SK-N-SH (cell line): ENCODE measurements at regions not wholly inside any gene's neighbourhood (a gene's known extent, or its start where the extent isn't known, plus 50 kb on each side); places are given as distances from the start of the nearest gene placed in this dataset.

Experiments used
- CTCF ChIA-PET: fragments of 300-600, 350-600 bp; formaldehyde crosslinking; extraction: SDS; loops from one replicate; lab custom pipeline; 2021; lab: Yijun Ruan, JAX
- POLR2A ChIA-PET: fragments of 350-600 bp; sonication (Branson Sonifier 250); formaldehyde crosslinking; extraction: SDS; loops from one replicate; lab custom pipeline; 2020; ENCODE audit warnings: antibody characterized with exemption, inconsistent platforms; lab: Yijun Ruan, JAX
- DNase-seq: peaks from one replicate; pipeline ENCODE4 v3.0.0; 2012
- H2AFZ ChIP-seq: fragments of 200-600 bp; sonication (generic); 2 replicates; pipeline ENCODE4 v1.8.1; 2016; ENCODE audit warnings: antibody characterized with exemption, mild to moderate bottlenecking, low read depth
- H3F3A ChIP-seq: fragments of 200-600 bp; sonication (generic); replicated peaks from 2 replicates; pipeline ENCODE3; 2016; ENCODE audit warnings: antibody characterized with exemption, mild to moderate bottlenecking; ENCODE audit not compliant: insufficient read depth
- H3K27ac ChIP-seq, 2 experiments: fragments of 200-500 bp in 1 of 2; fragments of 200-600 bp in 1 of 2; sonication (Bioruptor generic) in 1 of 2; sonication (generic), shearing (Covaris generic) in 1 of 2; 2 replicates each; pipeline versions ENCODE4 v1.5.1 to v1.6.1; 2014 to 2016; ENCODE audit warnings: low read depth in 2 of 2, inconsistent platforms in 1 of 2, low read length in 1 of 2, mild to moderate bottlenecking in 1 of 2, mixed read lengths in 1 of 2
- H3K27me3 ChIP-seq: fragments of 200-600 bp; sonication (generic), shearing (Covaris generic); 2 replicates; pipeline ENCODE4 v1.6.1; 2016; ENCODE audit warnings: mixed run types; ENCODE audit not compliant: insufficient read depth
- H3K36me3 ChIP-seq, 2 experiments: fragments of 200-500 bp in 1 of 2; fragments of 200-600 bp in 1 of 2; sonication (Bioruptor generic) in 1 of 2; sonication (generic) in 1 of 2; replicated peaks in 1 of 2; 2 replicates each; pipeline versions ENCODE3 to v1.5.1; 2014 to 2016; ENCODE audit warnings: low read length in 1 of 2, mild to moderate bottlenecking in 1 of 2; ENCODE audit not compliant: insufficient read depth in 2 of 2, control insufficient read depth in 1 of 2
- H3K4me1 ChIP-seq, 2 experiments: fragments of 200-500 bp in 1 of 2; fragments of 200-600 bp in 1 of 2; sonication (Bioruptor generic) in 1 of 2; sonication (generic), shearing (Covaris generic) in 1 of 2; 2 replicates each; pipeline versions ENCODE4 v1.5.1 to v1.6.1; 2014 to 2016; ENCODE audit warnings: low read depth in 1 of 2, low read length in 1 of 2, mixed run types in 1 of 2; ENCODE audit not compliant: insufficient read depth in 2 of 2, control insufficient read depth in 1 of 2
- H3K4me2 ChIP-seq: fragments of 200-600 bp; sonication (generic), shearing (Covaris generic); 2 replicates; pipeline ENCODE4 v1.6.1; 2017; ENCODE audit warnings: mixed run types
- H3K4me3 ChIP-seq, 2 experiments: fragments of 200-500 bp in 1 of 2; fragments of 200-600 bp in 1 of 2; sonication (Bioruptor generic) in 1 of 2; sonication (generic), shearing (Covaris generic) in 1 of 2; 2 replicates each; pipeline versions ENCODE4 v1.5.1 to v1.8.1; 2014 to 2016; ENCODE audit warnings: low read depth in 2 of 2, inconsistent platforms in 1 of 2, low read length in 1 of 2, mild to moderate bottlenecking in 1 of 2, mixed read lengths in 1 of 2, moderate library complexity in 1 of 2
- H3K79me2 ChIP-seq: fragments of 200-600 bp; sonication (generic); 2 replicates; pipeline ENCODE4 v1.8.1; 2017; ENCODE audit warnings: mild to moderate bottlenecking; ENCODE audit not compliant: insufficient read depth
- H3K9ac ChIP-seq: fragments of 200-600 bp; sonication (generic); 2 replicates; pipeline ENCODE4 v1.6.1; 2017; ENCODE audit warnings: mixed run types
- H3K9me2 ChIP-seq: fragments of 200-600 bp; sonication (generic); 2 replicates; pipeline ENCODE4 v1.6.1; 2017; ENCODE audit warnings: mixed run types
- H3K9me3 ChIP-seq: fragments of 200-600 bp; sonication (generic); 2 replicates; pipeline ENCODE4 v1.6.1; 2017; ENCODE audit warnings: mixed run types, mild to moderate bottlenecking, moderate library complexity
- H4K20me1 ChIP-seq: fragments of 200-600 bp; sonication (generic); 2 replicates; pipeline ENCODE4 v1.6.1; 2017; ENCODE audit warnings: mild to moderate bottlenecking, mixed run types; ENCODE audit not compliant: insufficient read depth
- CHD2 ChIP-seq: fragments of 150-350 bp; IDR thresholded peaks from 2 replicates; pipeline ENCODE4 v1.6.1; 2018; ENCODE audit warnings: low read length; ENCODE audit not compliant: partially characterized antibody
- CTCF ChIP-seq: fragments of 200-600 bp; sonication (generic); IDR thresholded peaks from 2 replicates; pipeline ENCODE4 v1.6.1; 2017; ENCODE audit warnings: antibody characterized with exemption, mild to moderate bottlenecking, moderate library complexity
- ELF1 ChIP-seq: IDR thresholded peaks from 2 replicates; pipeline ENCODE4 v1.4.0; 2012
- FOSL2 ChIP-seq: IDR thresholded peaks from 2 replicates; pipeline ENCODE4 v1.4.0; 2012; ENCODE audit warnings: low read depth, mild to moderate bottlenecking, moderate library complexity, borderline replicate concordance
- GATA2 ChIP-seq: sonication (generic); formaldehyde crosslinking; IDR thresholded peaks from 2 replicates; pipeline ENCODE4 v1.5.0; 2020; ENCODE audit warnings: mild to moderate bottlenecking, missing genetic modification reagents
- JUND ChIP-seq: IDR thresholded peaks from 2 replicates; pipeline ENCODE4 v1.4.0; 2012
- MAX ChIP-seq: IDR thresholded peaks from 2 replicates; pipeline ENCODE4 v1.4.0; 2012; ENCODE audit warnings: low read depth
- MEF2A ChIP-seq: IDR thresholded peaks from 2 replicates; pipeline ENCODE4 v1.4.0; 2012; ENCODE audit warnings: low read depth, borderline replicate concordance
- MXI1 ChIP-seq: IDR thresholded peaks from 2 replicates; pipeline ENCODE4 v1.6.1; 2012; ENCODE audit warnings: mild to moderate bottlenecking, low read depth, low read length, improper control_type of control experiment
- NFIC ChIP-seq: IDR thresholded peaks from 2 replicates; pipeline ENCODE4 v1.4.0; 2012; ENCODE audit warnings: borderline replicate concordance
- NRF1 ChIP-seq: IDR thresholded peaks from 2 replicates; pipeline ENCODE4 v1.6.1; 2012; ENCODE audit warnings: low read depth, mild to moderate bottlenecking, low read length
- POLR2AphosphoS5 ChIP-seq: IDR thresholded peaks from 2 replicates; pipeline ENCODE4 v1.6.1; 2012; ENCODE audit warnings: low read depth, low read length
- RAD21 ChIP-seq: IDR thresholded peaks from 2 replicates; pipeline ENCODE4 v1.6.1; 2012; ENCODE audit warnings: mild to moderate bottlenecking, low read length
- RCOR1 ChIP-seq: fragments of 150-350 bp; IDR thresholded peaks from 2 replicates; pipeline ENCODE4 v1.6.1; 2017; ENCODE audit warnings: antibody characterized with exemption, low read length
- REST ChIP-seq: IDR thresholded peaks from 2 replicates; pipeline ENCODE4 v1.6.1; 2012; ENCODE audit warnings: mild to moderate bottlenecking, low read depth, low read length, moderate library complexity
- RFX5 ChIP-seq: IDR thresholded peaks from 2 replicates; pipeline ENCODE4 v1.6.1; 2012; ENCODE audit warnings: mild to moderate bottlenecking, improper control_type of control experiment, low read length
- SIN3A ChIP-seq: IDR thresholded peaks from 2 replicates; pipeline ENCODE4 v1.6.1; 2012; ENCODE audit warnings: low read depth, mild to moderate bottlenecking, low read length, moderate library complexity, borderline replicate concordance
- SMC3 ChIP-seq: IDR thresholded peaks from 2 replicates; pipeline ENCODE4 v1.6.1; 2012; ENCODE audit warnings: low read depth, low read length, improper control_type of control experiment
- TAF1 ChIP-seq: IDR thresholded peaks from 2 replicates; pipeline ENCODE4 v1.6.1; 2012; ENCODE audit warnings: low read depth, mild to moderate bottlenecking, low read length, moderate library complexity, borderline replicate concordance
- TCF12 ChIP-seq: IDR thresholded peaks from 2 replicates; pipeline ENCODE4 v1.4.0; 2012
- USF1 ChIP-seq: IDR thresholded peaks from 2 replicates; pipeline ENCODE4 v1.4.0; 2012; ENCODE audit warnings: low read depth, borderline replicate concordance
- YY1 ChIP-seq: IDR thresholded peaks from 2 replicates; pipeline ENCODE4 v1.4.0; 2012; ENCODE audit warnings: low read depth, mild to moderate bottlenecking
- ZBTB33 ChIP-seq: IDR thresholded peaks from 2 replicates; pipeline ENCODE4 v1.4.0; 2012; ENCODE audit warnings: low read depth, borderline replicate concordance
- WGBS: methylation state at CpG from one replicate; pipeline ENCODE4 v1.1.6; 2017; ENCODE audit warnings: low lambda C conversion rate; 5-methylcytosine and 5-hydroxymethylcytosine counted together

GRCh38 chr12:66965621-66966020 is 286.7 kb upstream of the GRIP1 start:
- ChIA-PET CTCF (no interaction called here), POLR2A (no interaction called here)
- Histone ChIP-seq H3K9ac (no peak overlapping the region), H3K27ac (no peak overlapping the region), H3K4me3 (no peak overlapping the region), H3K79me2 (no peaks in the 10 kb centered on the region), H3K9me3 (no peaks in the 10 kb centered on the region), H3K4me2 (no peak overlapping the region), H3K9me2 (no peaks in the 10 kb centered on the region), H4K20me1 (no peaks in the 10 kb centered on the region), H3K36me3 (no peaks in the 10 kb centered on the region), H2AFZ (no peak overlapping the region), H3K4me1 (no peaks in the 10 kb centered on the region), H3K27me3 (no peaks in the 10 kb centered on the region), H3F3A (no peaks in the 10 kb centered on the region)
- TF ChIP-seq USF1 = no peak
- no peak for TF ChIP-seq RCOR1
- TF ChIP-seq TCF12 = no peak
- TF ChIP-seq SIN3A = no peak
- no peak for TF ChIP-seq NFIC
- TF ChIP-seq SMC3 = no peak
- TF ChIP-seq NRF1 = no peak
- TF ChIP-seq FOSL2 = no peak
- TF ChIP-seq CHD2 = no peak
- no peak for TF ChIP-seq MEF2A
- TF ChIP-seq RAD21 = no peak
- no peak for TF ChIP-seq TAF1
- WGBS = 17% methylated on average over 1 of the region's 1 CpG
- no peak for DNase-seq

GRCh38 chr12:66971816-66972215 is 292.9 kb upstream of the GRIP1 start:
- H4K20me1 ChIP-seq = no peaks in the 10 kb centered on the region
- H3K9ac ChIP-seq = no peak overlapping the region
- H3K9me3 ChIP-seq = no peaks in the 10 kb centered on the region
- H3K27ac ChIP-seq = no peak overlapping the region
- H3K79me2 ChIP-seq = no peaks in the 10 kb centered on the region
- no peak overlapping the region for H3K4me2 ChIP-seq
- H3K9me2 ChIP-seq = no peaks in the 10 kb centered on the region
- CTCF ChIA-PET = no interaction called here
- WGBS = 40% methylated on average over 5 of the region's 5 CpGs
- no peaks in the 10 kb centered on the region for H3K36me3 ChIP-seq
- no peaks in the 10 kb centered on the region for H3F3A ChIP-seq
- POLR2A ChIA-PET = no interaction called here
- H2AFZ ChIP-seq = no peak overlapping the region
- no peaks in the 10 kb centered on the region for H3K27me3 ChIP-seq
- H3K4me1 ChIP-seq = no peaks in the 10 kb centered on the region
- H3K4me3 ChIP-seq = no peak overlapping the region
- no peak for DNase-seq
- TF ChIP-seq CTCF = no peak
- TF ChIP-seq POLR2AphosphoS5 = no peak
- TF ChIP-seq NRF1 = no peak
- TF ChIP-seq NFIC = no peak
- TF ChIP-seq TAF1 = no peak
- no peak for TF ChIP-seq MXI1
- no peak for TF ChIP-seq MAX
- TF ChIP-seq GATA2 (CRISPR knock-in tag) = no peak
- no peak for TF ChIP-seq JUND
- TF ChIP-seq SMC3 = no peak
- TF ChIP-seq REST = no peak
- TF ChIP-seq RFX5 = no peak
- TF ChIP-seq YY1 = no peak
- no peak for TF ChIP-seq FOSL2
- no peak for TF ChIP-seq ZBTB33
- no peak for TF ChIP-seq ELF1
